ENCODE measurements at regions not wholly inside any gene's neighbourhood (a gene's known extent, or its start where the extent isn't known, plus 50 kb on each side); places are given as distances from the start of the nearest gene placed in this dataset.
"Not testable (repeated sequence)": the region's sequence is repeated elsewhere in the genome, so short reads cannot be mapped to it uniquely, and the experiment has no call there.

GRCh38 chr2:5618271-5618670 is 73.9 kb upstream of the SOX11 start:
- Histone ChIP-seq H3K4me3 (no peak overlapping the region), H3K9ac (ENCODE audit: insufficient read length) (no peak overlapping the region), H3K36me3 (ENCODE audit: insufficient read depth, low read length) (no peaks in the 10 kb centered on the region), H3K9me3 (ENCODE audit: low read depth, low read length) (no peaks in the 10 kb centered on the region), H3K27ac (no peak overlapping the region)
- DNase-seq (ENCODE audit: low read depth, low spot score): no peak
- TF ChIP-seq POLR2AphosphoS5 (IDR thresholded peaks at IDR 0.05; ENCODE audit: borderline replicate concordance, low read depth, low read length): no peak
- TF ChIP-seq FOXP2 (optimal IDR thresholded peaks at IDR 0.05; ENCODE audit: control extremely low read depth, extremely low read length, insufficient read depth): no peak
- no peak for TF ChIP-seq EZH2 (IDR thresholded peaks at IDR 0.05)

GRCh38 chr2:5625556-5626065 is 66.6 kb upstream of the SOX11 start:
- H3K27ac ChIP-seq; H3K9me3 ChIP-seq (ENCODE audit: low read depth, low read length); H3K36me3 ChIP-seq (ENCODE audit: insufficient read depth, low read length); H3K4me3 ChIP-seq; H3K9ac ChIP-seq (ENCODE audit: insufficient read length); DNase-seq (ENCODE audit: low read depth, low spot score): not testable (repeated sequence)

GRCh38 chr2:5628484-5628883 is 63.7 kb upstream of the SOX11 start:
- not testable (repeated sequence) for DNase-seq (ENCODE audit: low read depth, low spot score); H3K27ac ChIP-seq; H3K4me3 ChIP-seq; H3K9ac ChIP-seq (ENCODE audit: insufficient read length); H3K36me3 ChIP-seq (ENCODE audit: insufficient read depth, low read length); H3K9me3 ChIP-seq (ENCODE audit: low read depth, low read length)

- not testable (repeated sequence) for H3K9ac ChIP-seq (ENCODE audit: insufficient read length); H3K27ac ChIP-seq; H3K4me3 ChIP-seq; DNase-seq (ENCODE audit: low read depth, low spot score); H3K9me3 ChIP-seq (ENCODE audit: low read depth, low read length); H3K36me3 ChIP-seq (ENCODE audit: insufficient read depth, low read length)
Measured at GRCh38 chr2:5629510-5629909, 62.7 kb upstream of the SOX11 start.

GRCh38 chr2:5637051-5637450 is 55.1 kb upstream of the SOX11 start:
- not testable (repeated sequence) for DNase-seq (ENCODE audit: low read depth, low spot score); H3K9ac ChIP-seq (ENCODE audit: insufficient read length); H3K27ac ChIP-seq; H3K36me3 ChIP-seq (ENCODE audit: insufficient read depth, low read length); H3K4me3 ChIP-seq; H3K9me3 ChIP-seq (ENCODE audit: low read depth, low read length)
